GM12878 (cell line): ENCODE measurements at regions not wholly inside any gene's neighbourhood (a gene's known extent, or its start where the extent isn't known, plus 50 kb on each side); places are given as distances from the start of the nearest gene placed in this dataset.

ENCODE experiments used
- ATAC-seq: fragments of 200-7000 bp; cut with Tn5 transposase; 3 replicates; pipeline ENCODE4 v1.9.1; 2020; ENCODE audit warnings: mild to moderate bottlenecking, moderate library complexity
- BruUV-seq: library from RNA; stranded (reverse); fragments of 400-500 nt; replicated peaks from 2 replicates; lab custom pipeline; 2021; lab: Mats Ljungman, UMichigan
- CTCF ChIA-PET: fragments of 300-600 bp; sonication (Branson Sonifier 250); formaldehyde crosslinking; extraction: SDS; loops from one replicate; lab custom pipeline; 2021; ENCODE audit warnings: inconsistent platforms; lab: Yijun Ruan, JAX
- POLR2A ChIA-PET: fragments of 350-600 bp; formaldehyde crosslinking; extraction: SDS; loops from one replicate; lab custom pipeline; 2021; ENCODE audit warnings: inconsistent platforms; lab: Charles Lee
- RAD21 ChIA-PET: fragments of 300-600 bp; sonication (Branson Sonifier 250); formaldehyde crosslinking; loops from one replicate; lab custom pipeline; 2023; ENCODE audit warnings: antibody characterized with exemption; ENCODE audit not compliant: unreplicated experiment; lab: Charles Lee
- SMC1A ChIA-PET: fragments of 300-600 bp; sonication (Branson Sonifier 250); formaldehyde crosslinking; loops from one replicate; lab custom pipeline; 2023; ENCODE audit not compliant: unreplicated experiment, uncharacterized antibody; lab: Charles Lee
- DNase-seq: peaks from one replicate; pipeline ENCODE4 v3.0.0-alpha.2; 2011; ENCODE audit warnings: low read depth, low spot score
- FAIRE-seq: peaks from 3 replicates; lab custom pipeline; 2011; peaks lifted over from hg19 to GRCh38; lab: Jason Lieb, UNC
- H2AFZ ChIP-seq: 2 replicates; pipeline ENCODE4 v1.6.0; 2011; ENCODE audit warnings: low read depth, low read length, control low read depth; ENCODE audit not compliant: control insufficient read depth
- H3K27ac ChIP-seq: 2 replicates; pipeline ENCODE4 v1.5.1; 2011; ENCODE audit warnings: control low read depth; ENCODE audit not compliant: control insufficient read depth, insufficient read depth
- H3K27me3 ChIP-seq, 2 experiments: replicated peaks in 1 of 2; 2 replicates each; pipeline versions ENCODE4 v1.6.0 to v1.6.1; 2011; ENCODE audit warnings: low read length in 1 of 2; ENCODE audit not compliant: control insufficient read depth in 2 of 2, insufficient read depth in 2 of 2
- H3K36me3 ChIP-seq, 2 experiments: 2 replicates each; pipeline ENCODE4 v1.5.1; 2011; ENCODE audit warnings: low read length in 1 of 2; ENCODE audit not compliant: control insufficient read depth in 2 of 2, insufficient read depth in 2 of 2
- H3K4me1 ChIP-seq: 2 replicates; pipeline ENCODE4 v1.6.1; 2011; ENCODE audit warnings: mild to moderate bottlenecking, low read length, moderate library complexity, mixed read lengths; ENCODE audit not compliant: control insufficient read depth, insufficient read depth
- H3K4me2 ChIP-seq: 2 replicates; pipeline ENCODE4 v1.6.0; 2011; ENCODE audit warnings: control low read depth; ENCODE audit not compliant: control insufficient read depth, insufficient read depth
- H3K4me3 ChIP-seq: fragments of 200-600 bp; sonication (generic); 2 replicates; pipeline ENCODE4 v1.5.1; 2016
- H3K79me2 ChIP-seq: 2 replicates; pipeline ENCODE4 v1.6.0; 2011; ENCODE audit warnings: low read length; ENCODE audit not compliant: control insufficient read depth, insufficient read depth
- H3K9ac ChIP-seq: 2 replicates; pipeline ENCODE4 v1.8.0; 2011; ENCODE audit warnings: low read length, control low read depth, mixed read lengths; ENCODE audit not compliant: control insufficient read depth, insufficient read depth
- H3K9me3 ChIP-seq: replicated peaks from 3 replicates; pipeline ENCODE4 v1.5.1; 2011; ENCODE audit warnings: mild to moderate bottlenecking, low read length; ENCODE audit not compliant: control insufficient read depth, insufficient read depth
- H4K20me1 ChIP-seq: 2 replicates; pipeline ENCODE4 v1.6.0; 2011; ENCODE audit not compliant: control insufficient read depth, insufficient read depth
- CHD2 ChIP-seq: IDR thresholded peaks from 2 replicates; pipeline ENCODE4 v1.6.1; 2011; ENCODE audit warnings: low read depth, low read length, improper control_type of control experiment, borderline replicate concordance
- FOXK2 ChIP-seq: fragments of 450-650 bp; IDR thresholded peaks from 2 replicates; pipeline ENCODE4 v1.6.1; 2017; ENCODE audit warnings: mild to moderate bottlenecking, moderate library complexity
- GABPA ChIP-seq: IDR thresholded peaks from 2 replicates; pipeline ENCODE4 v1.6.1; 2014; ENCODE audit warnings: antibody characterized with exemption, low read depth, mild to moderate bottlenecking, inconsistent platforms
- HCFC1 ChIP-seq: fragments of 150-350 bp; IDR thresholded peaks from 2 replicates; pipeline ENCODE4 v1.6.1; 2014; ENCODE audit warnings: low read length
- KAT2A ChIP-seq: conservative IDR thresholded peaks from 2 replicates; pipeline ENCODE4 v1.6.1; 2011; ENCODE audit warnings: low read depth, low read length; ENCODE audit not compliant: control insufficient read depth
- PML ChIP-seq: IDR thresholded peaks from 2 replicates; pipeline ENCODE4 v1.6.1; 2012; ENCODE audit warnings: low read length, inconsistent platforms
- POLR2A ChIP-seq: IDR thresholded peaks from 2 replicates; pipeline ENCODE4 v1.6.1; 2011; ENCODE audit warnings: low read depth, mild to moderate bottlenecking, low read length
- SMARCA5 ChIP-seq: fragments of 450-650 bp; IDR thresholded peaks from 2 replicates; pipeline ENCODE4 v1.6.1; 2017; ENCODE audit warnings: mild to moderate bottlenecking
- SMC3 ChIP-seq: IDR thresholded peaks from 2 replicates; pipeline ENCODE4 v1.6.1; 2011; ENCODE audit warnings: low read length, improper control_type of control experiment, borderline replicate concordance
- STAT1 ChIP-seq: fragments of 450-650 bp; conservative IDR thresholded peaks from 2 replicates; pipeline ENCODE4 v1.6.1; 2014; ENCODE audit warnings: antibody characterized with exemption, mild to moderate bottlenecking
- USF2 ChIP-seq: IDR thresholded peaks from 2 replicates; pipeline ENCODE4 v1.6.1; 2011; ENCODE audit warnings: low read depth, low read length, improper control_type of control experiment, borderline replicate concordance
- WRNIP1 ChIP-seq: IDR thresholded peaks from 2 replicates; pipeline ENCODE4 v1.6.1; 2011; ENCODE audit warnings: low read depth, low read length, improper control_type of control experiment, borderline replicate concordance
- YBX1 ChIP-seq: fragments of 450-650 bp; IDR thresholded peaks from 2 replicates; pipeline ENCODE4 v1.6.1; 2016; ENCODE audit warnings: antibody characterized with exemption
- YY1 ChIP-seq: IDR thresholded peaks from 2 replicates; pipeline ENCODE4 v1.6.1; 2011; ENCODE audit warnings: low read depth, mild to moderate bottlenecking, low read length
- ZNF622 ChIP-seq: fragments of 450-650 bp; IDR thresholded peaks from 2 replicates; pipeline ENCODE4 v1.6.1; 2017; ENCODE audit warnings: mild to moderate bottlenecking, inconsistent platforms
- WGBS: methylation state at CpG from one replicate; pipeline ENCODE4 v1.1.6; 2016; ENCODE audit warnings: low lambda C conversion rate; ENCODE audit not compliant: insufficient replicate concordance, insufficient coverage; ENCODE audit errors: missing lambda C conversion rate; 5-methylcytosine and 5-hydroxymethylcytosine counted together
- in situ Hi-C: fragments of 300-500 bp; cut with MboI; formaldehyde crosslinking; loops from 9 replicates; pipeline ENCODE4 v1.14.3; 2018; ENCODE audit warnings: mixed read lengths
- intact Hi-C: fragments of 100-400 bp; cut with micrococcal nuclease; formaldehyde crosslinking; loops from one replicate; pipeline ENCODE4 v1.14.2; 2022; ENCODE audit not compliant: unreplicated experiment
- TF ChIP-seq, protein P1 (sequence below): fragments of 450-650 bp; IDR thresholded peaks from 2 replicates; pipeline ENCODE4 v1.6.1; 2018; ENCODE audit warnings: borderline replicate concordance, mild to moderate bottlenecking; ENCODE audit not compliant: partially characterized antibody
- TF ChIP-seq, protein P2 (sequence below): IDR thresholded peaks from 2 replicates; pipeline ENCODE4 v1.6.1; 2012; ENCODE audit warnings: low read depth, low read length, improper control_type of control experiment
- TF ChIP-seq, protein P3 (sequence below): IDR thresholded peaks from 2 replicates; pipeline ENCODE4 v1.6.1; 2012; ENCODE audit warnings: low read depth, low read length, improper control_type of control experiment
- TF ChIP-seq, protein P4 (sequence below): IDR thresholded peaks from 2 replicates; pipeline ENCODE4 v1.6.1; 2012; ENCODE audit warnings: low read length, inconsistent platforms

GRCh38 chr21:27562303-27562702 lies 595.4 kb upstream of the ADAMTS5 start (continued):
- TF ChIP-seq, protein P1, sequence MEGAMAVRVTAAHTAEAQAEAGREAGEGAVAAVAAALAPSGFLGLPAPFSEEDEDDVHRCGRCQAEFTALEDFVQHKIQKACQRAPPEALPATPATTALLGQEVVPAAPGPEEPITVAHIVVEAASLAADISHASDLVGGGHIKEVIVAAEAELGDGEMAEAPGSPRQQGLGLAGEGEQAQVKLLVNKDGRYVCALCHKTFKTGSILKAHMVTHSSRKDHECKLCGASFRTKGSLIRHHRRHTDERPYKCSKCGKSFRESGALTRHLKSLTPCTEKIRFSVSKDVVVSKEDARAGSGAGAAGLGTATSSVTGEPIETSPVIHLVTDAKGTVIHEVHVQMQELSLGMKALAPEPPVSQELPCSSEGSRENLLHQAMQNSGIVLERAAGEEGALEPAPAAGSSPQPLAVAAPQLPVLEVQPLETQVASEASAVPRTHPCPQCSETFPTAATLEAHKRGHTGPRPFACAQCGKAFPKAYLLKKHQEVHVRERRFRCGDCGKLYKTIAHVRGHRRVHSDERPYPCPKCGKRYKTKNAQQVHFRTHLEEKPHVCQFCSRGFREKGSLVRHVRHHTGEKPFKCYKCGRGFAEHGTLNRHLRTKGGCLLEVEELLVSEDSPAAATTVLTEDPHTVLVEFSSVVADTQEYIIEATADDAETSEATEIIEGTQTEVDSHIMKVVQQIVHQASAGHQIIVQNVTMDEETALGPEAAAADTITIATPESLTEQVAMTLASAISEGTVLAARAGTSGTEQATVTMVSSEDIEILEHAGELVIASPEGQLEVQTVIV = no peak
- TF ChIP-seq GABPA (no peak), ZNF622 (no peak), WRNIP1 (no peak), SMC3 (no peak), STAT1 (no peak), KAT2A (no peak)

- Histone ChIP-seq H3K27me3 (no peaks in the 10 kb centered on the region), H3K4me2 (no peak overlapping the region), H3K79me2 (no peaks in the 10 kb centered on the region), H3K4me3 (no peak overlapping the region), H4K20me1 (no peaks in the 10 kb centered on the region), H3K9me3 (no peaks in the 10 kb centered on the region; the same call in 2 of the 3 replicates), H2AFZ (no peak overlapping the region), H3K27ac (no peak overlapping the region), H3K4me1 (no peaks in the 10 kb centered on the region), H3K9ac (no peak overlapping the region), H3K36me3 (no peaks in the 10 kb centered on the region)
- DNase-seq (no peak), FAIRE-seq (no peak), ATAC-seq (no peak)
- TF ChIP-seq YY1 = no peak
- TF ChIP-seq KAT2A = no peak
- TF ChIP-seq, protein P2, sequence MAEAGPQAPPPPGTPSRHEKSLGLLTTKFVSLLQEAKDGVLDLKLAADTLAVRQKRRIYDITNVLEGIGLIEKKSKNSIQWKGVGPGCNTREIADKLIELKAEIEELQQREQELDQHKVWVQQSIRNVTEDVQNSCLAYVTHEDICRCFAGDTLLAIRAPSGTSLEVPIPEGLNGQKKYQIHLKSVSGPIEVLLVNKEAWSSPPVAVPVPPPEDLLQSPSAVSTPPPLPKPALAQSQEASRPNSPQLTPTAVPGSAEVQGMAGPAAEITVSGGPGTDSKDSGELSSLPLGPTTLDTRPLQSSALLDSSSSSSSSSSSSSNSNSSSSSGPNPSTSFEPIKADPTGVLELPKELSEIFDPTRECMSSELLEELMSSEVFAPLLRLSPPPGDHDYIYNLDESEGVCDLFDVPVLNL = no peak
- TF ChIP-seq HCFC1 = no peak
- no peak for TF ChIP-seq STAT1
- TF ChIP-seq PML = no peak
- no peak for TF ChIP-seq SMARCA5
- TF ChIP-seq SMC3 = no peak
- no peak for TF ChIP-seq FOXK2
- no peak for TF ChIP-seq CHD2
- no peak for TF ChIP-seq YBX1
- TF ChIP-seq, protein P3, sequence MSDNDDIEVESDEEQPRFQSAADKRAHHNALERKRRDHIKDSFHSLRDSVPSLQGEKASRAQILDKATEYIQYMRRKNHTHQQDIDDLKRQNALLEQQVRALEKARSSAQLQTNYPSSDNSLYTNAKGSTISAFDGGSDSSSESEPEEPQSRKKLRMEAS = no peak
- no peak for TF ChIP-seq WRNIP1
- TF ChIP-seq, protein P4, sequence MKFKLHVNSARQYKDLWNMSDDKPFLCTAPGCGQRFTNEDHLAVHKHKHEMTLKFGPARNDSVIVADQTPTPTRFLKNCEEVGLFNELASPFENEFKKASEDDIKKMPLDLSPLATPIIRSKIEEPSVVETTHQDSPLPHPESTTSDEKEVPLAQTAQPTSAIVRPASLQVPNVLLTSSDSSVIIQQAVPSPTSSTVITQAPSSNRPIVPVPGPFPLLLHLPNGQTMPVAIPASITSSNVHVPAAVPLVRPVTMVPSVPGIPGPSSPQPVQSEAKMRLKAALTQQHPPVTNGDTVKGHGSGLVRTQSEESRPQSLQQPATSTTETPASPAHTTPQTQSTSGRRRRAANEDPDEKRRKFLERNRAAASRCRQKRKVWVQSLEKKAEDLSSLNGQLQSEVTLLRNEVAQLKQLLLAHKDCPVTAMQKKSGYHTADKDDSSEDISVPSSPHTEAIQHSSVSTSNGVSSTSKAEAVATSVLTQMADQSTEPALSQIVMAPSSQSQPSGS = no peak
- no peak for TF ChIP-seq USF2
- no peak for TF ChIP-seq POLR2A
- ChIA-PET SMC1A (no interaction called here), POLR2A (no interaction called here), CTCF (interaction anchor here (0.6 kb wide), 1 partner anchor 734 kb away, joined by 3 read pairs; no protein-coding TSS in a partner anchor), RAD21 (no interaction called here)
- 16% methylated on average over 8 of the region's 9 CpGs for WGBS
- in situ Hi-C loops (no loop called here), intact Hi-C loops (no loop called here)
- no TSS peak for BruUV-seq
Measured at GRCh38 chr21:27561116-27561515, 594.2 kb upstream of the ADAMTS5 start.
